IMR-90 (cell line): ENCODE measurements at regions not wholly inside any gene's neighbourhood (a gene's known extent, or its start where the extent isn't known, plus 50 kb on each side); places are given as distances from the start of the nearest gene placed in this dataset.

Source experiments
- ATAC-seq: fragments of 200-7000 bp; cut with Tn5 transposase; 2 replicates; pipeline ENCODE4 v1.9.1; 2020; ENCODE audit warnings: low read depth, mild to moderate bottlenecking, moderate library complexity
- BruUV-seq: library from RNA; stranded (reverse); fragments of 400-500 nt; replicated peaks from 2 replicates; lab custom pipeline; 2021; lab: Mats Ljungman, UMichigan
- CTCF ChIA-PET: fragments of 300-600 bp; formaldehyde crosslinking; extraction: SDS; loops from one replicate; lab custom pipeline; 2021; ENCODE audit warnings: antibody characterized with exemption; lab: Yijun Ruan, JAX
- POLR2A ChIA-PET: fragments of 300-600 bp; sonication (Branson Sonifier 250); formaldehyde crosslinking; loops from one replicate; lab custom pipeline; 2022; ENCODE audit warnings: antibody characterized with exemption; ENCODE audit not compliant: unreplicated experiment; lab: Charles Lee
- DNase-seq: peaks from one replicate; pipeline ENCODE4 v3.0.0; 2013
- H2AFZ ChIP-seq: replicated peaks from 2 replicates; pipeline ENCODE3; 2013; ENCODE audit warnings: low read length, mild to moderate bottlenecking; ENCODE audit not compliant: poor library complexity
- H2AK5ac ChIP-seq: 2 replicates; pipeline ENCODE4 v1.6.1; 2013; ENCODE audit warnings: low read depth, low read length, inconsistent platforms
- H2AK9ac ChIP-seq: replicated peaks from 2 replicates; pipeline ENCODE3; 2013; ENCODE audit warnings: mild to moderate bottlenecking, low read depth, low read length, moderate library complexity; ENCODE audit not compliant: poor library complexity
- H2BK120ac ChIP-seq: 2 replicates; pipeline ENCODE4 v1.6.1; 2013; ENCODE audit warnings: low read depth, low read length, inconsistent platforms
- H2BK15ac ChIP-seq: 3 replicates; pipeline ENCODE4 v1.6.1; 2013; ENCODE audit warnings: low read depth, low read length, inconsistent platforms
- H2BK20ac ChIP-seq: 2 replicates; pipeline ENCODE4 v1.6.1; 2013; ENCODE audit warnings: low read depth, mild to moderate bottlenecking, inconsistent platforms, low read length, moderate library complexity
- H2BK5ac ChIP-seq: 2 replicates; pipeline ENCODE4 v1.6.1; 2013; ENCODE audit warnings: mild to moderate bottlenecking, low read depth, low read length, inconsistent platforms; ENCODE audit not compliant: poor library complexity, severe bottlenecking
- H3K14ac ChIP-seq: replicated peaks from 2 replicates; pipeline ENCODE4 v1.6.1; 2013; ENCODE audit warnings: low read depth, low read length, inconsistent platforms
- H3K18ac ChIP-seq: 2 replicates; pipeline ENCODE4 v1.6.1; 2013; ENCODE audit warnings: low read depth, low read length, control low read depth
- H3K23ac ChIP-seq: 2 replicates; pipeline ENCODE4 v1.6.1; 2013; ENCODE audit warnings: low read depth, low read length, inconsistent platforms
- H3K27ac ChIP-seq: 2 replicates; pipeline ENCODE4 v1.5.1; 2013; ENCODE audit warnings: mild to moderate bottlenecking, control low read depth, low read length; ENCODE audit not compliant: insufficient read depth
- H3K27me3 ChIP-seq: 2 replicates; pipeline ENCODE4 v1.6.1; 2013; ENCODE audit warnings: low read length; ENCODE audit not compliant: control insufficient read depth, insufficient read depth
- H3K36me3 ChIP-seq: 2 replicates; pipeline ENCODE4 v1.6.1; 2013; ENCODE audit warnings: low read length, mixed read lengths; ENCODE audit not compliant: control insufficient read depth, insufficient read depth
- H3K4ac ChIP-seq: 2 replicates; pipeline ENCODE4 v1.6.1; 2013; ENCODE audit warnings: low read depth, low read length, inconsistent platforms
- H3K4me1 ChIP-seq: 2 replicates; pipeline ENCODE4 v1.6.1; 2013; ENCODE audit warnings: low read length, mixed read lengths; ENCODE audit not compliant: control insufficient read depth, insufficient read depth
- H3K4me2 ChIP-seq: 2 replicates; pipeline ENCODE4 v1.6.1; 2013; ENCODE audit warnings: low read depth, mild to moderate bottlenecking, control low read depth, low read length, moderate library complexity
- H3K4me3 ChIP-seq: 2 replicates; pipeline ENCODE4 v1.5.1; 2013; ENCODE audit warnings: low read depth, mild to moderate bottlenecking, control low read depth, low read length, moderate library complexity; ENCODE audit not compliant: insufficient read depth
- H3K56ac ChIP-seq: 2 replicates; pipeline ENCODE4 v1.6.1; 2013; ENCODE audit warnings: low read length, inconsistent platforms; ENCODE audit not compliant: insufficient read depth; ENCODE audit errors: extremely low read depth
- H3K79me1 ChIP-seq, 2 experiments: 2 replicates each; pipeline ENCODE4 v1.6.1; 2013; ENCODE audit warnings: low read length in 2 of 2, inconsistent platforms in 1 of 2, low read depth in 1 of 2
- H3K9ac ChIP-seq: 2 replicates; pipeline ENCODE4 v1.6.1; 2013; ENCODE audit warnings: low read depth, low read length, control low read depth
- H3K9me1 ChIP-seq: 2 replicates; pipeline ENCODE4 v1.6.1; 2013; ENCODE audit warnings: low read length, inconsistent platforms; ENCODE audit not compliant: insufficient read depth
- H3K9me3 ChIP-seq: 2 replicates; pipeline ENCODE4 v1.6.1; 2013; ENCODE audit warnings: low read length; ENCODE audit not compliant: control insufficient read depth, insufficient read depth
- H4K20me1 ChIP-seq: 2 replicates; pipeline ENCODE4 v1.6.1; 2013; ENCODE audit warnings: low read length, inconsistent platforms; ENCODE audit not compliant: insufficient read depth
- H4K5ac ChIP-seq: 2 replicates; pipeline ENCODE4 v1.6.1; 2013; ENCODE audit warnings: mild to moderate bottlenecking, low read depth, low read length, control low read depth
- H4K8ac ChIP-seq, 2 experiments: 2 replicates each; pipeline ENCODE4 v1.6.1; 2013; ENCODE audit warnings: low read depth in 2 of 2, low read length in 2 of 2, control low read depth in 1 of 2, inconsistent platforms in 1 of 2
- H4K91ac ChIP-seq: 2 replicates; pipeline ENCODE4 v1.6.1; 2013; ENCODE audit warnings: low read depth, low read length, inconsistent platforms; ENCODE audit not compliant: insufficient read depth
- BHLHE40 ChIP-seq: fragments of 150-350 bp; IDR thresholded peaks from 2 replicates; pipeline ENCODE4 v1.6.1; 2016; ENCODE audit warnings: mild to moderate bottlenecking, low read depth, low read length
- CEBPB ChIP-seq: IDR thresholded peaks from 2 replicates; pipeline ENCODE4 v1.6.1; 2012; ENCODE audit warnings: low read depth, low read length, improper control_type of control experiment
- FOS ChIP-seq: fragments of 150-350 bp; IDR thresholded peaks from 2 replicates; pipeline ENCODE4 v1.6.1; 2016; ENCODE audit warnings: low read depth, low read length
- MAZ ChIP-seq: IDR thresholded peaks from 2 replicates; pipeline ENCODE4 v1.6.1; 2012; ENCODE audit warnings: low read depth, mild to moderate bottlenecking, low read length, improper control_type of control experiment, moderate library complexity, borderline replicate concordance
- NFE2L2 ChIP-seq: fragments of 150-350 bp; IDR thresholded peaks from 2 replicates; pipeline ENCODE4 v1.6.1; 2016; ENCODE audit warnings: low read depth, mild to moderate bottlenecking, low read length
- POLR2A ChIP-seq: IDR thresholded peaks from 2 replicates; pipeline ENCODE4 v1.6.1; 2012; ENCODE audit warnings: mild to moderate bottlenecking, low read depth, low read length
- RCOR1 ChIP-seq: IDR thresholded peaks from 2 replicates; pipeline ENCODE4 v1.6.1; 2012; ENCODE audit warnings: mild to moderate bottlenecking, low read length, improper control_type of control experiment; ENCODE audit not compliant: insufficient replicate concordance
- RFX5 ChIP-seq: IDR thresholded peaks from 2 replicates; pipeline ENCODE4 v1.8.0; 2012; ENCODE audit warnings: low read depth, mild to moderate bottlenecking, low read length, moderate library complexity
- SMC3 ChIP-seq: fragments of 150-350 bp; IDR thresholded peaks from 2 replicates; pipeline ENCODE4 v1.6.1; 2016; ENCODE audit warnings: low read depth, mild to moderate bottlenecking, antibody characterized with exemption, low read length, moderate library complexity
- WGBS, 2 experiments: methylation state at CpG; one replicate each; pipeline versions ENCODE4 v1.1.5 to v1.1.7; 2013; ENCODE audit warnings: missing lambda C conversion rate in 2 of 2; ENCODE audit not compliant: insufficient read length in 1 of 2; ENCODE audit errors: extremely low coverage in 2 of 2; 5-methylcytosine and 5-hydroxymethylcytosine counted together
- dilution Hi-C: fragments of 300-500 bp; cut with HindIII; formaldehyde crosslinking; loops from one replicate; pipeline ENCODE4 v1.14.3; 2018; ENCODE audit warnings: low sequenced_read_pairs; ENCODE audit not compliant: unreplicated experiment
- in situ Hi-C: fragments of 300-500 bp; cut with MboI; formaldehyde crosslinking; loops from 3 replicates; pipeline ENCODE4 v1.14.3; 2019; ENCODE audit warnings: low sequenced_read_pairs, inconsistent platforms, mixed read lengths
- intact Hi-C: fragments of 100-400 bp; cut with micrococcal nuclease; formaldehyde crosslinking; loops from 2 replicates; pipeline ENCODE4 v1.10.0; 2022
- TF ChIP-seq, protein P1 (sequence below): fragments of 150-350 bp; IDR thresholded peaks from 2 replicates; pipeline ENCODE4 v1.6.1; 2017; ENCODE audit warnings: mild to moderate bottlenecking, antibody characterized with exemption, low read length, low read depth
- TF ChIP-seq, protein P2 (sequence below): conservative IDR thresholded peaks from 2 replicates; pipeline ENCODE4 v1.5.1; 2012; ENCODE audit warnings: mild to moderate bottlenecking, low read depth, low read length, improper control_type of control experiment

DNA sequence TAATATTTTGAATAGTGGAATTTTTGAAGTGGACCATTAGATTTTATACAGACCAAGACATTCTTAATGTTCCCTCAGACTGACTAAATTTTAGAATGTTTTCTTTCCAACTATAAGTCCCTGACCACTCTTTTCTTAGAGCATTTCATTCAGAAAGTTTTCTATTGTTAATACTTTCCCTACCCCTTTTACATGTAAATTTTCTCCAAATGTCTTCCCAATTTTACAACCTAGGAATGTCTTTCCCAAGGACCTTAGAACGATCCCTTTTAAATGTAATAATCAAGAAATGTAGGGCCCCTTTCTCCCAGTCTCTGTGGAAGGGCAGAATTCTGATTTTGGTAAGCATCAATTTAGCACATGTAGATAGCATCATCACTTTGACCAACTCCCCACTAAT is 730.0 kb upstream of the B3GALT2 start:
- H2AFZ ChIP-seq: no peak overlapping the region
- no peaks in the 10 kb centered on the region; the same call in 1 of the 2 replicates for H3K4me1 ChIP-seq
- no TSS peak for BruUV-seq
- no peaks in the 10 kb centered on the region for H3K27me3 ChIP-seq
- H2BK15ac ChIP-seq: no peak overlapping the region
- H4K5ac ChIP-seq: no peak overlapping the region
- H3K18ac ChIP-seq: no peak overlapping the region
- intact Hi-C loops (no loop called here), dilution Hi-C loops (no loop called here), in situ Hi-C loops (no loop called here)
- WGBS, 2 experiments: no CpG with 5 or more reads among the region's 1 CpG
- no peak overlapping the region for H2AK5ac ChIP-seq
- no peaks in the 10 kb centered on the region for H3K9me1 ChIP-seq
- ChIA-PET POLR2A (no interaction called here), CTCF (no interaction called here)
- no peak overlapping the region for H3K4me3 ChIP-seq
- H4K91ac ChIP-seq: no peak overlapping the region
- H3K14ac ChIP-seq: no peak overlapping the region
- H3K9me3 ChIP-seq: no peaks in the 10 kb centered on the region
- no peak overlapping the region for H2BK20ac ChIP-seq
- no peak overlapping the region for H3K23ac ChIP-seq
- no peak overlapping the region for H3K9ac ChIP-seq
- H4K20me1 ChIP-seq: no peaks in the 10 kb centered on the region
- no peak overlapping the region for H2BK120ac ChIP-seq
- no peak overlapping the region for H3K27ac ChIP-seq
- H2AK9ac ChIP-seq: no peak overlapping the region
- DNase-seq (no peak), ATAC-seq (no peak)
- H4K8ac ChIP-seq: no peak overlapping the region
- H2BK5ac ChIP-seq: no peak overlapping the region
- H3K79me1 ChIP-seq: no peaks in the 10 kb centered on the region
- no peak overlapping the region for H3K4me2 ChIP-seq
- H3K4ac ChIP-seq: no peak overlapping the region
- no peaks in the 10 kb centered on the region for H3K36me3 ChIP-seq
- TF ChIP-seq, protein P1, sequence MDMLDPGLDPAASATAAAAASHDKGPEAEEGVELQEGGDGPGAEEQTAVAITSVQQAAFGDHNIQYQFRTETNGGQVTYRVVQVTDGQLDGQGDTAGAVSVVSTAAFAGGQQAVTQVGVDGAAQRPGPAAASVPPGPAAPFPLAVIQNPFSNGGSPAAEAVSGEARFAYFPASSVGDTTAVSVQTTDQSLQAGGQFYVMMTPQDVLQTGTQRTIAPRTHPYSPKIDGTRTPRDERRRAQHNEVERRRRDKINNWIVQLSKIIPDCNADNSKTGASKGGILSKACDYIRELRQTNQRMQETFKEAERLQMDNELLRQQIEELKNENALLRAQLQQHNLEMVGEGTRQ: no peak
- TF ChIP-seq BHLHE40: no peak
- no peak for TF ChIP-seq POLR2A
- TF ChIP-seq FOS: no peak
- TF ChIP-seq NFE2L2: no peak
- TF ChIP-seq RCOR1: no peak
- TF ChIP-seq MAZ: no peak
- TF ChIP-seq CEBPB: no peak
- TF ChIP-seq SMC3: no peak
- TF ChIP-seq, protein P2, sequence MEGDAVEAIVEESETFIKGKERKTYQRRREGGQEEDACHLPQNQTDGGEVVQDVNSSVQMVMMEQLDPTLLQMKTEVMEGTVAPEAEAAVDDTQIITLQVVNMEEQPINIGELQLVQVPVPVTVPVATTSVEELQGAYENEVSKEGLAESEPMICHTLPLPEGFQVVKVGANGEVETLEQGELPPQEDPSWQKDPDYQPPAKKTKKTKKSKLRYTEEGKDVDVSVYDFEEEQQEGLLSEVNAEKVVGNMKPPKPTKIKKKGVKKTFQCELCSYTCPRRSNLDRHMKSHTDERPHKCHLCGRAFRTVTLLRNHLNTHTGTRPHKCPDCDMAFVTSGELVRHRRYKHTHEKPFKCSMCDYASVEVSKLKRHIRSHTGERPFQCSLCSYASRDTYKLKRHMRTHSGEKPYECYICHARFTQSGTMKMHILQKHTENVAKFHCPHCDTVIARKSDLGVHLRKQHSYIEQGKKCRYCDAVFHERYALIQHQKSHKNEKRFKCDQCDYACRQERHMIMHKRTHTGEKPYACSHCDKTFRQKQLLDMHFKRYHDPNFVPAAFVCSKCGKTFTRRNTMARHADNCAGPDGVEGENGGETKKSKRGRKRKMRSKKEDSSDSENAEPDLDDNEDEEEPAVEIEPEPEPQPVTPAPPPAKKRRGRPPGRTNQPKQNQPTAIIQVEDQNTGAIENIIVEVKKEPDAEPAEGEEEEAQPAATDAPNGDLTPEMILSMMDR: no peak
- TF ChIP-seq RFX5: no peak
- H3K56ac ChIP-seq: no peak overlapping the region
